HEK293 (cell line): ENCODE measurements at regions not wholly inside any gene's neighbourhood (a gene's known extent, or its start where the extent isn't known, plus 50 kb on each side); places are given as distances from the start of the nearest gene placed in this dataset.

Source experiments
- CTCF ChIA-PET: fragments of 350-600 bp; formaldehyde crosslinking; extraction: SDS; loops from one replicate; lab custom pipeline; 2021; ENCODE audit warnings: antibody characterized with exemption; lab: Yijun Ruan, JAX
- POLR2A ChIA-PET: fragments of 300-600 bp; formaldehyde crosslinking; extraction: SDS; loops from one replicate; lab custom pipeline; 2020; ENCODE audit warnings: antibody characterized with exemption, inconsistent platforms; lab: Yijun Ruan, JAX
- H3K27ac ChIP-seq: fragments of 200-500 bp; sonication (Bioruptor generic); 2 replicates; pipeline ENCODE4 v1.5.1; 2014; ENCODE audit warnings: low read depth, low read length, control low read depth, inconsistent platforms; ENCODE audit errors: extremely low read depth
- H3K36me3 ChIP-seq, 2 experiments: fragments of 200-500 bp in 1 of 2; sonication (Bioruptor generic) in 1 of 2; 1 replicate in 1 of 2; 2 replicates in 1 of 2; pipeline ENCODE4 v1.5.1; 2014 to 2017; ENCODE audit warnings: inconsistent platforms in 2 of 2, low read length in 2 of 2; ENCODE audit not compliant: control insufficient read depth in 2 of 2, insufficient read depth in 1 of 2
- H3K4me1 ChIP-seq: fragments of 200-500 bp; sonication (Bioruptor generic); 2 replicates; pipeline ENCODE4 v1.5.1; 2014; ENCODE audit warnings: mild to moderate bottlenecking, low read length, inconsistent platforms; ENCODE audit not compliant: control insufficient read depth, insufficient read depth
- H3K4me3 ChIP-seq: 2 replicates; pipeline ENCODE4 v1.5.1; 2011; ENCODE audit warnings: low read depth, mild to moderate bottlenecking, control low read depth, low read length, moderate library complexity
- H3K9me3 ChIP-seq: fragments of 200-500 bp; sonication (Bioruptor generic); 2 replicates; pipeline ENCODE4 v1.5.1; 2014; ENCODE audit warnings: low read depth, low read length, inconsistent platforms; ENCODE audit not compliant: control insufficient read depth, insufficient read depth
- HOXC10 ChIP-seq: sonication (generic); formaldehyde crosslinking; IDR thresholded peaks from 2 replicates; pipeline ENCODE4 v1.8.1; 2023; ENCODE audit warnings: mild to moderate bottlenecking, missing genetic modification reagents
- HOXD13 ChIP-seq: sonication (generic); formaldehyde crosslinking; IDR thresholded peaks from 2 replicates; pipeline ENCODE4 v1.8.0; 2022; ENCODE audit warnings: missing genetic modification reagents, borderline replicate concordance
- KLF1 ChIP-seq: fragments of 450-650 bp; formaldehyde crosslinking; IDR thresholded peaks from 2 replicates; pipeline ENCODE4 v1.5.1; 2016; ENCODE audit warnings: missing biosample characterization, missing genetic modification characterization
- MZF1 ChIP-seq: fragments of 450-650 bp; formaldehyde crosslinking; IDR thresholded peaks from 2 replicates; pipeline ENCODE4 v1.5.1; 2017; ENCODE audit warnings: missing biosample characterization, missing genetic modification characterization, borderline replicate concordance
- RBAK ChIP-seq: fragments of 450-650 bp; formaldehyde crosslinking; IDR thresholded peaks from 2 replicates; pipeline ENCODE4 v1.5.1; 2016; ENCODE audit warnings: missing biosample characterization, missing genetic modification characterization
- WT1 ChIP-seq: fragments of 450-650 bp; formaldehyde crosslinking; IDR thresholded peaks from 2 replicates; pipeline ENCODE4 v1.5.1; 2016; ENCODE audit warnings: missing biosample characterization, missing genetic modification characterization
- ZBTB1 ChIP-seq: fragments of 450-650 bp; formaldehyde crosslinking; IDR thresholded peaks from 2 replicates; pipeline ENCODE4 v1.5.1; 2016; ENCODE audit warnings: missing biosample characterization, missing genetic modification characterization
- ZBTB17 ChIP-seq: fragments of 450-650 bp; formaldehyde crosslinking; IDR thresholded peaks from 2 replicates; pipeline ENCODE4 v1.5.1; 2016; ENCODE audit warnings: missing biosample characterization, missing genetic modification characterization
- ZNF114 ChIP-seq: fragments of 450-650 bp; formaldehyde crosslinking; IDR thresholded peaks from 2 replicates; pipeline ENCODE4 v1.5.0; 2017; ENCODE audit warnings: missing biosample characterization, missing genetic modification characterization
- ZNF184 ChIP-seq: fragments of 450-650 bp; IDR thresholded peaks from 2 replicates; pipeline ENCODE4 v1.5.1; 2018; ENCODE audit warnings: missing biosample characterization, mild to moderate bottlenecking, missing genetic modification characterization
- ZNF211 ChIP-seq: fragments of 450-650 bp; formaldehyde crosslinking; IDR thresholded peaks from 2 replicates; pipeline ENCODE4 v1.5.1; 2016; ENCODE audit warnings: low read depth, missing biosample characterization, missing genetic modification characterization
- ZNF416 ChIP-seq: fragments of 450-650 bp; formaldehyde crosslinking; IDR thresholded peaks from 2 replicates; pipeline ENCODE4 v1.5.1; 2016; ENCODE audit warnings: missing biosample characterization, missing genetic modification characterization
- ZNF571 ChIP-seq: fragments of 450-650 bp; formaldehyde crosslinking; IDR thresholded peaks from 2 replicates; pipeline ENCODE4 v1.5.0; 2017; ENCODE audit warnings: missing biosample characterization, missing genetic modification characterization
- ZNF658 ChIP-seq: fragments of 450-650 bp; formaldehyde crosslinking; IDR thresholded peaks from 2 replicates; pipeline ENCODE4; 2016; ENCODE audit warnings: missing biosample characterization, missing genetic modification characterization
- ZNF707 ChIP-seq: fragments of 450-650 bp; formaldehyde crosslinking; IDR thresholded peaks from 2 replicates; pipeline ENCODE4 v1.5.1; 2016; ENCODE audit warnings: missing biosample characterization, missing genetic modification characterization
- TF ChIP-seq, protein P1 (sequence below): fragments of 450-650 bp; formaldehyde crosslinking; IDR thresholded peaks from 2 replicates; pipeline ENCODE4 v1.5.1; 2017; ENCODE audit warnings: missing biosample characterization, missing genetic modification characterization
- TF ChIP-seq, protein P2 (sequence below): fragments of 450-650 bp; formaldehyde crosslinking; IDR thresholded peaks from 2 replicates; pipeline ENCODE4 v1.5.1; 2016; ENCODE audit warnings: missing biosample characterization, missing genetic modification characterization
- TF ChIP-seq, protein P3 (sequence below): fragments of 450-650 bp; IDR thresholded peaks from 2 replicates; pipeline ENCODE4 v1.5.1; 2018; ENCODE audit warnings: missing biosample characterization, mild to moderate bottlenecking, missing genetic modification characterization
- TF ChIP-seq, protein P4 (sequence below): fragments of 450-650 bp; formaldehyde crosslinking; IDR thresholded peaks from 2 replicates; pipeline ENCODE4 v1.5.1; 2016; ENCODE audit warnings: missing biosample characterization, missing genetic modification characterization
- TF ChIP-seq, protein P5 (sequence below): fragments of 450-650 bp; formaldehyde crosslinking; IDR thresholded peaks from 2 replicates; pipeline ENCODE4 v1.5.1; 2016; ENCODE audit warnings: missing biosample characterization, missing genetic modification characterization

DNA sequence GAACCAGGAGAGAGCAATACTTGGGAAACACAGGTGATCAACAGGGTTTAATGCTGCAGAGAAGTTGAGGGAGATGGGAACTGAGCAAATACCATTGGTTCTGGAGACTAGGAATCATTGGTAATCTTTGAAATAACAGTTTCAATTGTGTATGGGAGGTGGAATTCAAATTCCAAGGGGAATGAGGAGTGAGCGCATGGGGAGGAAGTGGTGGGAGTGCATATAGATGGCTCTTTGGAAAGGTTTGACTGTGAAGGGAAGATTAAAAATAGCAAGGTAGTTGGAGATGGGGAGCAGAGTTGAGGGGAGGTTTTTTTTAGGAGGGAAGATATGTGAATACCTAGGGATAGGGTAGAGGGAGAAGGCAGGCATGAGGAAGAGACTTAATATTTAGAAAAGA is 51.1 kb upstream of the ROPN1 start:
- ChIA-PET CTCF (no interaction called here), POLR2A (no interaction called here)
- TF ChIP-seq ZBTB17: 0 out of 2 replicates have a peak, but pooled peaks have one; percentile 36
- TF ChIP-seq MZF1 (tag by site-specific recombination): no peak
- TF ChIP-seq, protein P1, sequence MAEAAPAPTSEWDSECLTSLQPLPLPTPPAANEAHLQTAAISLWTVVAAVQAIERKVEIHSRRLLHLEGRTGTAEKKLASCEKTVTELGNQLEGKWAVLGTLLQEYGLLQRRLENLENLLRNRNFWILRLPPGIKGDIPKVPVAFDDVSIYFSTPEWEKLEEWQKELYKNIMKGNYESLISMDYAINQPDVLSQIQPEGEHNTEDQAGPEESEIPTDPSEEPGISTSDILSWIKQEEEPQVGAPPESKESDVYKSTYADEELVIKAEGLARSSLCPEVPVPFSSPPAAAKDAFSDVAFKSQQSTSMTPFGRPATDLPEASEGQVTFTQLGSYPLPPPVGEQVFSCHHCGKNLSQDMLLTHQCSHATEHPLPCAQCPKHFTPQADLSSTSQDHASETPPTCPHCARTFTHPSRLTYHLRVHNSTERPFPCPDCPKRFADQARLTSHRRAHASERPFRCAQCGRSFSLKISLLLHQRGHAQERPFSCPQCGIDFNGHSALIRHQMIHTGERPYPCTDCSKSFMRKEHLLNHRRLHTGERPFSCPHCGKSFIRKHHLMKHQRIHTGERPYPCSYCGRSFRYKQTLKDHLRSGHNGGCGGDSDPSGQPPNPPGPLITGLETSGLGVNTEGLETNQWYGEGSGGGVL (tag by site-specific recombination): no peak

DNA sequence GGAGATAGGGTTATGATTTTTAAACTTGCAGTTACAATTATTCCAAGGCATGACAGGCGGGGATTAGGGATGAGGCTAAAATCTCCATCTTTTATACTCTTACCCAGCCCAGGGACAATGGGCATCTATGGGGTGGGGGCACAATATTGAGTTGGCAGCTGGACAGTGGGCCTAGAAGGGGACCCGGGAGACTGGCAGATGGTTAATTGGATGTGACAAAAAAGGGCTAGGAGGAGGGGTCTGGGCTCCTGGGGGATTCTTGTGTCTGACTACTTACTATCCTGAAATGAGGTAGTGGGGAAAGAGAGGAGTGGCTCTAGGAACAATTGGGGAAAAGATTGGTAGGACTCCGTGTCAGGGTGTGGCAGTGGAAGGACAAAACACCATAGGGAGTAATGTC is 53.0 kb upstream of the ROPN1 start:
- Histone ChIP-seq H3K4me3 (no peak overlapping the region), H3K9me3 (no peaks in the 10 kb centered on the region), H3K27ac (no peak overlapping the region), H3K4me1 (no peaks in the 10 kb centered on the region), H3K36me3 (no peaks in the 10 kb centered on the region)
- POLR2A ChIA-PET: no interaction called here
- CTCF ChIA-PET: interaction anchor here (0.6 to 0.7 kb wide), 2 partner anchors 19 to 506 kb away, joined by 3 read pairs; no protein-coding TSS in a partner anchor
- TF ChIP-seq, protein P2, sequence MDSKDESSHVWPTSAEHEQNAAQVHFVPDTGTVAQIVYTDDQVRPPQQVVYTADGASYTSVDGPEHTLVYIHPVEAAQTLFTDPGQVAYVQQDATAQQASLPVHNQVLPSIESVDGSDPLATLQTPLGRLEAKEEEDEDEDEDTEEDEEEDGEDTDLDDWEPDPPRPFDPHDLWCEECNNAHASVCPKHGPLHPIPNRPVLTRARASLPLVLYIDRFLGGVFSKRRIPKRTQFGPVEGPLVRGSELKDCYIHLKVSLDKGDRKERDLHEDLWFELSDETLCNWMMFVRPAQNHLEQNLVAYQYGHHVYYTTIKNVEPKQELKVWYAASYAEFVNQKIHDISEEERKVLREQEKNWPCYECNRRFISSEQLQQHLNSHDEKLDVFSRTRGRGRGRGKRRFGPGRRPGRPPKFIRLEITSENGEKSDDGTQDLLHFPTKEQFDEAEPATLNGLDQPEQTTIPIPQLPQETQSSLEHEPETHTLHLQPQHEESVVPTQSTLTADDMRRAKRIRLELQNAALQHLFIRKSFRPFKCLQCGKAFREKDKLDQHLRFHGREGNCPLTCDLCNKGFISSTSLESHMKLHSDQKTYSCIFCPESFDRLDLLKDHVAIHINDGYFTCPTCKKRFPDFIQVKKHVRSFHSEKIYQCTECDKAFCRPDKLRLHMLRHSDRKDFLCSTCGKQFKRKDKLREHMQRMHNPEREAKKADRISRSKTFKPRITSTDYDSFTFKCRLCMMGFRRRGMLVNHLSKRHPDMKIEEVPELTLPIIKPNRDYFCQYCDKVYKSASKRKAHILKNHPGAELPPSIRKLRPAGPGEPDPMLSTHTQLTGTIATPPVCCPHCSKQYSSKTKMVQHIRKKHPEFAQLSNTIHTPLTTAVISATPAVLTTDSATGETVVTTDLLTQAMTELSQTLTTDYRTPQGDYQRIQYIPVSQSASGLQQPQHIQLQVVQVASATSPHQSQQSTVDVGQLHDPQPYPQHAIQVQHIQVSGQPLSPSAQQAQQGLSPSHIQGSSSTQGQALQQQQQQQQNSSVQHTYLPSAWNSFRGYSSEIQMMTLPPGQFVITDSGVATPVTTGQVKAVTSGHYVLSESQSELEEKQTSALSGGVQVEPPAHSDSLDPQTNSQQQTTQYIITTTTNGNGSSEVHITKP (tag by site-specific recombination): no peak
- no peak for TF ChIP-seq HOXD13
- no peak for TF ChIP-seq ZNF707
- no peak for TF ChIP-seq ZNF114
- TF ChIP-seq, protein P3, sequence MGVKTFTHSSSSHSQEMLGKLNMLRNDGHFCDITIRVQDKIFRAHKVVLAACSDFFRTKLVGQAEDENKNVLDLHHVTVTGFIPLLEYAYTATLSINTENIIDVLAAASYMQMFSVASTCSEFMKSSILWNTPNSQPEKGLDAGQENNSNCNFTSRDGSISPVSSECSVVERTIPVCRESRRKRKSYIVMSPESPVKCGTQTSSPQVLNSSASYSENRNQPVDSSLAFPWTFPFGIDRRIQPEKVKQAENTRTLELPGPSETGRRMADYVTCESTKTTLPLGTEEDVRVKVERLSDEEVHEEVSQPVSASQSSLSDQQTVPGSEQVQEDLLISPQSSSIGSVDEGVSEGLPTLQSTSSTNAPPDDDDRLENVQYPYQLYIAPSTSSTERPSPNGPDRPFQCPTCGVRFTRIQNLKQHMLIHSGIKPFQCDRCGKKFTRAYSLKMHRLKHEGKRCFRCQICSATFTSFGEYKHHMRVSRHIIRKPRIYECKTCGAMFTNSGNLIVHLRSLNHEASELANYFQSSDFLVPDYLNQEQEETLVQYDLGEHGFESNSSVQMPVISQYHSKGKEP: no peak
- no peak for TF ChIP-seq ZNF571 (tag by site-specific recombination)

More for the DNA sequence above, 51.1 kb upstream of the ROPN1 start:
- Histone ChIP-seq H3K27ac (no peak overlapping the region), H3K4me1 (no peaks in the 10 kb centered on the region), H3K36me3 (no peaks in the 10 kb centered on the region), H3K4me3 (no peak overlapping the region), H3K9me3 (no peaks in the 10 kb centered on the region)

DNA sequence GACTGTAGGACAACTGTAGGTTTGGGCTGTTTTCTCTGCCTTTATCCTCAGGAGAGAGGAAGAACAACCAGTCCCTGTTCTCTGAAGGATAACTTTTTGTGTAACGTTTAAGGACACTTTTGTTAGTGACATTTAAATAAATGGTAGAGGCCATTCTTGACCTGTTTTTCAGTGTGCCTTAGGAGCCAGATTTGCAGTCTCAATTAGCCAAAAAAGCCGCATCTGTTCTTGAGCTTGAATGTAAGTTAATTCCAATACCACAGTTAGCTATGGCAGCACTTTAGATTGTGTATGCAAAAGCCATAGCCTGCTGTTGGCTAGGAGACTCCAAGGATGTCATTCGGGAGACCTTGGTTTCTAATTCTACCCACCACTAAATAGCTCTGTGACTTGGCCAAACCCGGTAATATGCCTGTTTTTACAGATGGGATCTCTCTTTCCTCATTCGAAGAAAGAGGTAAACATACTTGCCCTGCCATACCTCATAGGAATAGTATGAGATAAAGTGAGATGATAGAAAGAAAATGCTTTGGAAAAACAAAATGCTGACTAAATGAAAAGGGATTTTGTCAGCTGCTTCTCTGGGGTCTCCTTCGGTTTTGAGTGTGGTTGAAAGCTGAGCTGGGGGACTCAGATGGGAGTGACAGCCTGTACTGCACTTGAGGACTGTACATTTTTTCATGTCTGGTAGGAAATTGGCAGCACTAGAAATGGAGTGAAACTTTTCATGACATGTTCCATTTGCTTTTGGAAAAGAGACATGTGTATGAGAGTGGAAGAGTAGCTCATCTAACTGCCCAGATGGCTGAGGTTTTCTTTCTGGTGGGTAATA is 57.3 kb upstream of the ROPN1 start:
- H3K27ac ChIP-seq: no peak overlapping the region
- H3K4me3 ChIP-seq: no peak overlapping the region
- no peaks in the 10 kb centered on the region for H3K36me3 ChIP-seq
- ChIA-PET POLR2A (interaction anchor here (0.7 kb wide), 1 partner anchor 19 kb away, joined by 3 read pairs; no protein-coding TSS in a partner anchor), CTCF (interaction anchor here (0.7 kb wide), 1 partner anchor 16 kb away, joined by 3 read pairs; the partner anchor contains the start of gene KALRN)
- no peaks in the 10 kb centered on the region for H3K9me3 ChIP-seq
- no peaks in the 10 kb centered on the region for H3K4me1 ChIP-seq
- TF ChIP-seq WT1 (tag by site-specific recombination) (no peak), KLF1 (tag by site-specific recombination) (no peak), ZNF707 (no peak), ZNF211 (tag by site-specific recombination) (no peak), ZBTB1 (tag by site-specific recombination) (no peak), ZNF184 (tag by site-specific recombination) (no peak), HOXC10 (CRISPR knock-in tag) (no peak), ZNF658 (tag by site-specific recombination) (no peak), RBAK (no peak), ZNF416 (no peak)
- TF ChIP-seq, protein P4, sequence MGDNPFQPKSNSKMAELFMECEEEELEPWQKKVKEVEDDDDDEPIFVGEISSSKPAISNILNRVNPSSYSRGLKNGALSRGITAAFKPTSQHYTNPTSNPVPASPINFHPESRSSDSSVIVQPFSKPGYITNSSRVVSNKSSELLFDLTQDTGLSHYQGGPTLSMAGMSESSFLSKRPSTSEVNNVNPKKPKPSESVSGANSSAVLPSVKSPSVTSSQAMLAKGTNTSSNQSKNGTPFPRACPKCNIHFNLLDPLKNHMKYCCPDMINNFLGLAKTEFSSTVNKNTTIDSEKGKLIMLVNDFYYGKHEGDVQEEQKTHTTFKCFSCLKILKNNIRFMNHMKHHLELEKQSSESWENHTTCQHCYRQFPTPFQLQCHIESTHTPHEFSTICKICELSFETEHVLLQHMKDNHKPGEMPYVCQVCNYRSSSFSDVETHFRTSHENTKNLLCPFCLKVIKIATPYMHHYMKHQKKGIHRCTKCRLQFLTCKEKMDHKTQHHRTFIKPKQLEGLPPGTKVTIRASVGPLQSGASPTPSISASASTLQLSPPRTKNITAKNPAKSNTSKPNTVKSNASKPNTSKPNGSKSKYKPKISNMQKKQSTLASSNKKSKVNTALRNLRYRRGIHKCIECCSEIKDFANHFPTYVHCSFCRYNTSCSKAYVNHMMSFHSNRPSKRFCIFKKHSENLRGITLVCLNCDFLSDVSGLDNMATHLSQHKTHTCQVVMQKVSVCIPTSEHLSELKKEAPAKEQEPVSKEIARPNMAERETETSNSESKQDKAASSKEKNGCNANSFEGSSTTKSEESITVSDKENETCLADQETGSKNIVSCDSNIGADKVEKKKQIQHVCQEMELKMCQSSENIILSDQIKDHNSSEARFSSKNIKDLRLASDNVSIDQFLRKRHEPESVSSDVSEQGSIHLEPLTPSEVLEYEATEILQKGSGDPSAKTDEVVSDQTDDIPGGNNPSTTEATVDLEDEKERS (tag by site-specific recombination): no peak
- TF ChIP-seq, protein P5, sequence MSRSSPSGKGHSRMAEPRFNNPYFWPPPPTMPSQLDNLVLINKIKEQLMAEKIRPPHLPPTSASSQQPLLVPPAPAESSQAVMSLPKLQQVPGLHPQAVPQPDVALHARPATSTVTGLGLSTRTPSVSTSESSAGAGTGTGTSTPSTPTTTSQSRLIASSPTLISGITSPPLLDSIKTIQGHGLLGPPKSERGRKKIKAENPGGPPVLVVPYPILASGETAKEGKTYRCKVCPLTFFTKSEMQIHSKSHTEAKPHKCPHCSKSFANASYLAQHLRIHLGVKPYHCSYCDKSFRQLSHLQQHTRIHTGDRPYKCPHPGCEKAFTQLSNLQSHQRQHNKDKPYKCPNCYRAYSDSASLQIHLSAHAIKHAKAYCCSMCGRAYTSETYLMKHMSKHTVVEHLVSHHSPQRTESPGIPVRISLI (tag by site-specific recombination): no peak
